Stomach (tissue), 8 donors: ENCODE measurements at regions not wholly inside any gene's neighbourhood (a gene's known extent, or its start where the extent isn't known, plus 50 kb on each side); places are given as distances from the start of the nearest gene placed in this dataset.

ENCODE experiments used
- DNase-seq, 2 donors: peaks; one replicate each; pipeline versions ENCODE4 v3.0.0 to v3.0.0-alpha.2; 2013 to 2019
- H3K27ac ChIP-seq, 5 donors: fragments of 200-600 bp in 4 of 5; sonication (generic) in 4 of 5; one replicate each; pipeline ENCODE4 v1.5.1; 2013 to 2019; ENCODE audit warnings: mild to moderate bottlenecking in 1 of 5, moderate library complexity in 1 of 5
- H3K27me3 ChIP-seq, 3 donors: fragments of 200-600 bp; sonication (generic); one replicate each; pipeline ENCODE4 v1.5.1; 2017 to 2019; ENCODE audit warnings: mixed run types in 1 of 3
- H3K36me3 ChIP-seq, 4 donors: fragments of 200-600 bp; sonication (generic); 1 replicate in 3 of 4; 2 replicates in 1 of 4; pipeline ENCODE4 v1.5.1; 2016 to 2019
- H3K4me1 ChIP-seq, 4 donors: fragments of 200-600 bp; sonication (generic); one replicate each; pipeline ENCODE4 v1.5.1; 2016 to 2019
- H3K4me3 ChIP-seq, 4 donors: fragments of 200-600 bp; sonication (generic) in 3 of 4; one replicate each; pipeline ENCODE4 v1.5.1; 2016 to 2019; ENCODE audit warnings: mild to moderate bottlenecking in 1 of 4
- H3K9me3 ChIP-seq, 4 donors: fragments of 200-600 bp; sonication (generic); one replicate each; pipeline ENCODE4 v1.5.1; 2016 to 2019
- CTCF ChIP-seq, 7 experiments: fragments of 450-650 bp in 4 of 7; fragments of 200-600 bp in 3 of 7; sonication (generic) in 3 of 7; IDR thresholded peaks; one replicate each; pipeline ENCODE4 v1.5.1; 2016 to 2019; ENCODE audit warnings: antibody characterized with exemption in 7 of 7, control low read depth in 2 of 7, mild to moderate bottlenecking in 1 of 7
- EP300 ChIP-seq: sonication (generic); formaldehyde crosslinking; IDR thresholded peaks from one replicate; pipeline ENCODE4 v1.6.1; 2017; ENCODE audit warnings: antibody characterized with exemption
- POLR2A ChIP-seq, 4 donors: fragments of 450-650 bp; IDR thresholded peaks; one replicate each; pipeline ENCODE4 v1.6.1; 2016; ENCODE audit warnings: antibody characterized with exemption in 4 of 4, control low read depth in 2 of 4, mild to moderate bottlenecking in 1 of 4, moderate library complexity in 1 of 4
- POLR2AphosphoS5 ChIP-seq, 3 donors: sonication (generic); formaldehyde crosslinking; IDR thresholded peaks; one replicate each; pipeline ENCODE4 v1.6.1; 2016; ENCODE audit warnings: antibody characterized with exemption in 3 of 3
- WGBS, 5 donors: extraction: QIAGEN DNeasy Blood & Tissue Kit in 3 of 5; methylation state at CpG; one replicate each; pipeline versions ENCODE4 v1.1.5 to v1.1.7; 2013 to 2018; 5-methylcytosine and 5-hydroxymethylcytosine counted together
- intact Hi-C: fragments of 100-400 bp; cut with DNase I; formaldehyde crosslinking; loops from one replicate; pipeline ENCODE4 v1.15.1; 2023; ENCODE audit warnings: low total_unique reads
- donor health status: healthy with polysubstance abuse.
- donor health status: Bipolar disorder and iron deficiency.
- donor health status: healthy.

DNA sequence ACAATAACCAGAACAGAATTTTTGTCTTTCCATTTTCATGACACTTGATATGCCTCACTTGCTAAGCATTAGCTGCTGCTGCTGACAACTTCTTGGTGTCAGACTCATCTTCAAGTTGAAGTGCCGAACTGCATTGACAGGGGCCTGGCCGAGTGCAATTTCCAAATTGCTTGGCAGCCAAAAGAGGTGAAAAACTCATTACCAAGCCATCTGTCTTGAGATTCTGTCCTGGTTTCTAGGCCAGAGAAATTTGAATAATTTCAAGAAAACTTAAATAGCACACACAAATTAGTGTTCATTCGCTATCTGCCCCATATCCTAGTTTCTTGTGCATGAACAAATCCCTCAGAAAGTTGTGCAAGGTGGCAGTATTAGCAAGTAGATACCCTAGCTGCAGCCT, 165.3 kb upstream of the RASSF8 start:
- no peak for DNase-seq
- Histone ChIP-seq H3K4me3 (no peak overlapping the region), H3K27me3 (no peaks in the 10 kb centered on the region), H3K27ac (no peak overlapping the region), H3K4me1 (peaks cover 0 to 7% (median 0%) of the 10 kb centered on the region in 4 donors), H3K9me3 (no peaks in the 10 kb centered on the region), H3K36me3 (no peaks in the 10 kb centered on the region)
- intact Hi-C loops, result no loop called here
- 86 to 95% (median 91%) methylated on average over 3 of the region's 3 CpGs for WGBS, 5 donors
- no peak for TF ChIP-seq EP300
- no peak for TF ChIP-seq POLR2A (IDR thresholded peaks at IDR 0.05)
- no peak for TF ChIP-seq CTCF (IDR thresholded peaks at IDR 0.05)
- no peak for TF ChIP-seq POLR2AphosphoS5 (IDR thresholded peaks at IDR 0.05)

DNA sequence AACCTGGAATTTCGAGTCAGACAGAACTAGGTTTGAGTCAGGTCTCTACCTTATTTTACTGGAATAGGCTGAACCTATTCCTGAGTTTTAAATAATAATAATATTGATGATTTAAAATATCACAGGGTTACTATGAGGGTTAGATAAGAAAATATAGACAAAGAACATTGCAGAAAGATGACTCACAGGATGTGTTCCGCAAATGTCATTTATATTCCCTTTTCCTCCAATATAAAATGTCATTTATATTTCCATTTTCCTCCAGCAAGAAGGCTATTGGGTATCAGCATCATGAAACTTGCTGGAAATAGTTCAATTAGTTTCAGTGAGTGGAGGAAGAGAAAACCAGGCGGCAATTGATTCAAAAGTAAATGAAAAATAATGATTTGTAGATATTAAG, 163.9 kb upstream of the RASSF8 start:
- 73 to 77% (median 74%) methylated on average over 3 of the region's 3 CpGs for WGBS, 5 donors
- H3K9me3 ChIP-seq, result no peaks in the 10 kb centered on the region
- DNase-seq, result no peak
- TF ChIP-seq EP300, result no peak
- no peak for TF ChIP-seq CTCF (IDR thresholded peaks at IDR 0.05)
- no peak for TF ChIP-seq POLR2A (IDR thresholded peaks at IDR 0.05)
- TF ChIP-seq POLR2AphosphoS5 (IDR thresholded peaks at IDR 0.05), result no peak
- no peak overlapping the region for H3K27ac ChIP-seq
- H3K4me3 ChIP-seq, result no peak overlapping the region
- no peaks in the 10 kb centered on the region for H3K27me3 ChIP-seq
- H3K36me3 ChIP-seq, result no peaks in the 10 kb centered on the region
- intact Hi-C loops, result no loop called here
- peaks cover 0 to 2% (median 0%) of the 10 kb centered on the region in 4 donors for H3K4me1 ChIP-seq

DNA sequence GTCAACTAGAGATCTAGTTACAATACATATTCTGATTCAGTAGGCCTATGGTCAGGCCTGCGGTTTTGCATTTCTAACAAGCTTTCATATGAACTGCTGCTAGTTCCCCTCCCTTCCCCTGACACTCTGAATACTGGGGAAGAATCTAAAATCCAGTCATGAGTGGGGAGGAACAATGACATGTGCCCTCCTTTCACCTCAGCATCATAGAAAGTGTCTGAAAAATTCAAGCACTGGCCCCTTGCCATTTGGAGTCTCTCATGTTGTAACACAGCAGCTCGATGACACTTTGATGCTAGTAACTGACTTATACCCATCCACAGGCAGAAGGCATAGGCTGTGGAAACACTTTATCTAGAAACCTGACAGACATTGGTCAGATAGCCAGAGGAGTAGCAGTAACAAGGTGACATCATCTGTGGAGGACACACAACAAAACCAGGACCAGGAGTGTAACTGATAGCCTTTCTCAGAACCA, 161.9 kb upstream of the RASSF8 start:
- intact Hi-C loops, result no loop called here
- H3K36me3 ChIP-seq, result no peaks in the 10 kb centered on the region
- DNase-seq, result no peak
- no peaks in the 10 kb centered on the region for H3K9me3 ChIP-seq
- no peaks in the 10 kb centered on the region for H3K27me3 ChIP-seq
- H3K27ac ChIP-seq, result no peak overlapping the region
- peaks cover 0 to 2% (median 0%) of the 10 kb centered on the region in 4 donors for H3K4me1 ChIP-seq
- H3K4me3 ChIP-seq, result no peak overlapping the region
- TF ChIP-seq EP300 (no peak), CTCF (IDR thresholded peaks at IDR 0.05) (no peak), POLR2AphosphoS5 (IDR thresholded peaks at IDR 0.05) (no peak), POLR2A (IDR thresholded peaks at IDR 0.05) (no peak)
- WGBS, 5 donors, result 48 to 60% (median 56%) methylated on average over 2 of the region's 2 CpGs

- Histone ChIP-seq H3K9me3 (no peaks in the 10 kb centered on the region), H3K27ac (no peak overlapping the region), H3K4me3 (no peak overlapping the region), H3K27me3 (no peaks in the 10 kb centered on the region), H3K4me1 (peaks cover 0 to 4% (median 0%) of the 10 kb centered on the region in 4 donors), H3K36me3 (no peaks in the 10 kb centered on the region)
- DNase-seq, result no peak
- WGBS, 5 donors, result 57 to 70% (median 65%) methylated on average over 2 of the region's 2 CpGs
- no peak for TF ChIP-seq POLR2A (IDR thresholded peaks at IDR 0.05)
- TF ChIP-seq EP300, result no peak
- TF ChIP-seq POLR2AphosphoS5 (IDR thresholded peaks at IDR 0.05), result no peak
- no peak for TF ChIP-seq CTCF (IDR thresholded peaks at IDR 0.05)
- intact Hi-C loops, result no loop called here
Observed at GRCh38 chr12:25797386-25797785, 161.1 kb upstream of the RASSF8 start.
